HL-60 (cell line): ENCODE measurements at regions not wholly inside any gene's neighbourhood (a gene's known extent, or its start where the extent isn't known, plus 50 kb on each side); places are given as distances from the start of the nearest gene placed in this dataset.

ENCODE experiments used
- DNase-seq, 2 experiments: peaks; one replicate each; pipeline ENCODE4 v3.0.0-alpha.2; 2010 to 2020; ENCODE audit warnings: low read depth in 1 of 2, low spot score in 1 of 2
- H3K27ac ChIP-seq: fragments of 250-450 bp; sonication (Bioruptor Pico); replicated peaks from 2 replicates; pipeline ENCODE4 v1.5.1; 2020; ENCODE audit warnings: mild to moderate bottlenecking, moderate library complexity
- H3K27me3 ChIP-seq: fragments of 250-450 bp; sonication (Bioruptor Pico); 2 replicates; pipeline ENCODE4 v1.5.1; 2021; ENCODE audit warnings: mild to moderate bottlenecking, moderate library complexity; ENCODE audit not compliant: insufficient read depth, poor library complexity, severe bottlenecking
- H3K4me3 ChIP-seq: replicated peaks from 2 replicates; pipeline ENCODE4 v1.5.1; 2011; ENCODE audit warnings: mild to moderate bottlenecking, control low read depth, low read length; ENCODE audit not compliant: insufficient read depth
- CTCF ChIP-seq: IDR thresholded peaks from one replicate; pipeline ENCODE4 v1.5.1; 2011; ENCODE audit warnings: low read length, control low read depth, inconsistent platforms; ENCODE audit not compliant: insufficient read depth
- GABPA ChIP-seq: IDR thresholded peaks from 2 replicates; pipeline ENCODE4 v1.6.1; 2012; ENCODE audit warnings: low read depth
- POLR2AphosphoS5 ChIP-seq: IDR thresholded peaks from 2 replicates; pipeline ENCODE4 v1.6.1; 2012; ENCODE audit warnings: low read depth
- REST ChIP-seq: IDR thresholded peaks from 2 replicates; pipeline ENCODE4 v1.6.1; 2012; ENCODE audit warnings: low read depth; ENCODE audit not compliant: insufficient replicate concordance
- SPI1 ChIP-seq: IDR thresholded peaks from 2 replicates; pipeline ENCODE4 v1.6.1; 2012; ENCODE audit warnings: low read depth, mild to moderate bottlenecking, borderline replicate concordance

DNA sequence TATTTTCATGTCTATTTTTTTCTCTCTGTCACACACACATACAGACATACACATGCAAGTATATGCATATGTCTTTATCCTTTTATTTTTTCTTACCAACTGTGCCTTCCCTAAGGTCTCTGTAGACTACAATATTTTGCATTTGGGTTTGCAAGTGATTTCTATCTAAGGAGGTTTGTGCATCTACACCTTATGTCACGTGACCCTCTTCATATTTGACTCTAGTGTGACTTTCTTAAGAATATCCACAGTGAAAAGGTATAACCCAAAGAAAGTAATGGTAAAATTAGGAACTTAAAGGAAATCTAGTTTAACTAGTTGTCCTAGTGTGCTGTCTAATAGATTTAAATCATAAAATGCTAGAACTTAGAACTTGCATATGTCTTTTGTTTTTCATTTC is 298.8 kb upstream of the LRIG3 start:
- Histone ChIP-seq H3K27me3 (no peaks in the 10 kb centered on the region), H3K27ac (no peak overlapping the region), H3K4me3 (no peak overlapping the region)
- TF ChIP-seq REST (no peak), GABPA (no peak), POLR2AphosphoS5 (no peak), CTCF (no peak), SPI1 (no peak)
- no peak for DNase-seq

GRCh38 chr12:59196989-59197388 is 276.7 kb upstream of the LRIG3 start:
- no peak for TF ChIP-seq SPI1
- no peak for TF ChIP-seq GABPA
- no peak for TF ChIP-seq POLR2AphosphoS5
- TF ChIP-seq CTCF, result no peak
- TF ChIP-seq REST, result no peak
- Histone ChIP-seq H3K27me3 (no peaks in the 10 kb centered on the region), H3K4me3 (no peak overlapping the region), H3K27ac (no peak overlapping the region)
- no peak for DNase-seq

DNA sequence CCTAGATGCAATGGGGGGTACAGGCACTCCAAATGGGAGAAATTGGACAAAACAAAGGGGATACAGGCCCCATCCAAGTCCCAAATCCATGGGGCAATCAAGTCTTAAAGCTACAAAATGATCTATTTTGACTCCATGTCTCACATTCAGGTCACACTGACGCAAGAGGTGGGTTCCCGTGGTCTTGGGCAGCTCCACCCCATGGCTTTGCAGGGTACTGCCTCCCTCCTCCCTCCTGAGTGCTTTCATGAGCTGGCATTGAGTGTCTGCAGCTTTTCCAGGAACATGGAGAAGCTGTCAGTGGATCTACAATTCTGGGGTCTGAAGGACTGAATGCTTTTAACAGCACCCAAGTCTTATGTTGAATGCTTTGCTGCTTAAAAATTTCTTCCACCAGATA is 274.5 kb upstream of the LRIG3 start:
- Histone ChIP-seq H3K27me3 (no peaks in the 10 kb centered on the region), H3K27ac (no peak overlapping the region), H3K4me3 (no peak overlapping the region)
- DNase-seq, result no peak
- TF ChIP-seq REST (no peak), SPI1 (no peak), GABPA (no peak), POLR2AphosphoS5 (no peak), CTCF (no peak)
